Progenitor cell of endocrine pancreas (in vitro differentiated cells): ENCODE measurements at regions not wholly inside any gene's neighbourhood (a gene's known extent, or its start where the extent isn't known, plus 50 kb on each side); places are given as distances from the start of the nearest gene placed in this dataset.

Experiments used
- DNase-seq: peaks from one replicate; pipeline ENCODE4 v3.0.0; 2021; ENCODE audit warnings: low spot score; ENCODE audit not compliant: unreplicated experiment
- H3K27ac Mint-ChIP-seq: 2 replicates; pipeline ENCODE4 v1.8.0; 2021; ENCODE audit warnings: mild to moderate bottlenecking, moderate library complexity, mixed read lengths
- H3K27me3 Mint-ChIP-seq: 2 replicates; pipeline ENCODE4 v1.8.0; 2021; ENCODE audit warnings: mixed read lengths
- H3K36me3 Mint-ChIP-seq: 2 replicates; pipeline ENCODE4 v1.8.0; 2022; ENCODE audit warnings: mixed read lengths; ENCODE audit not compliant: insufficient read depth
- H3K4me1 Mint-ChIP-seq: 2 replicates; pipeline ENCODE4 v1.8.0; 2021; ENCODE audit warnings: low read depth, mixed read lengths
- H3K4me3 Mint-ChIP-seq: 2 replicates; pipeline ENCODE4 v1.8.0; 2021; ENCODE audit warnings: low read depth, mild to moderate bottlenecking, moderate library complexity, mixed read lengths
- H3K9me3 Mint-ChIP-seq: 2 replicates; pipeline ENCODE4 v1.8.0; 2021; ENCODE audit warnings: low read depth, mixed read lengths
- CTCF ChIP-seq: fragments of 200-600 bp; sonication (generic); IDR thresholded peaks from one replicate; pipeline ENCODE4 v1.5.0; 2021; ENCODE audit warnings: antibody characterized with exemption, mild to moderate bottlenecking; ENCODE audit not compliant: unreplicated experiment

DNA sequence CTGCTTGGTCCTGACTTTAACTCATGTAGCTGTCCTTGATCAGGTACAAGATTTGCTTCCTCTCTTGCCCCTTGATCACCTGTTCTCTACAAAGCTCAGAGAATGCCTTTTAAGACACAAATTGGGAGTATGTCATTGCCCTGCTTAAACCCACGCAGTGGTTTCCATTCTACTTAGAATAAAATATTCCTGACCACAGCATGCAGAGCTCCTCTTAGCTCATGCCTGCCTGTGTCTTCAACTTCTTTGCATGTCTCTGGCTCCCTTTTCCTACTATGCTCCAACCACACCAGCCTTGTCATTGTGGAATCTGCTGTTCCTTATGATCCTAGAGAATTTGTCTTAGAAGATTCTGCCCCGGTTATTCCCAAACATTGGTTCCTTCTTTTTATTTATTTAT lies 393.1 kb downstream of the RRAGC start:
- TF ChIP-seq CTCF: no peak
- no peak for DNase-seq
- Mint-ChIP-seq H3K4me1 (no peaks in the 10 kb centered on the region), H3K4me3 (no peak overlapping the region), H3K27me3 (peaks cover 3% of the 10 kb centered on the region), H3K27ac (no peak overlapping the region), H3K36me3 (no peaks in the 10 kb centered on the region), H3K9me3 (peaks cover 5% of the 10 kb centered on the region)

DNA sequence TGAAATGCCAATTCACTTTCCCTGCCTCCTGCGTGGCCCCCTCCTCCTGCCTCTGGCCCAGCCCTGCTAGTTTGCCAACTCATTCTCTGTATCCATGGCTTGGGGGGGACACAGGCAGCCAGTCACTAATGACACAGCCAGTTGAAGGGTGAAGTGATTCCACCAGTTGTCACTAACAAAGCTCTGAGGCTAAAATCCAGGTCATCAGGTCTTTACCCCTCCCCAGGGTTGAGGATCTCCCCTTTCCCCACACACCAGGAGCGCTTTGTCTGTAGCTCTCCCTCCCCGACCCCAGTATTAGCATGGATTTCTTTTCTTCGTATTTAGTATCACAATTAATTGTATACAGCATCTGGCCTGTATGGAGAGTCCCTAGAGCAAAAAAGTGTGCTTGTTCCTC lies 394.1 kb downstream of the RRAGC start:
- no peak for TF ChIP-seq CTCF
- H3K4me3 Mint-ChIP-seq: no peak overlapping the region

DNA sequence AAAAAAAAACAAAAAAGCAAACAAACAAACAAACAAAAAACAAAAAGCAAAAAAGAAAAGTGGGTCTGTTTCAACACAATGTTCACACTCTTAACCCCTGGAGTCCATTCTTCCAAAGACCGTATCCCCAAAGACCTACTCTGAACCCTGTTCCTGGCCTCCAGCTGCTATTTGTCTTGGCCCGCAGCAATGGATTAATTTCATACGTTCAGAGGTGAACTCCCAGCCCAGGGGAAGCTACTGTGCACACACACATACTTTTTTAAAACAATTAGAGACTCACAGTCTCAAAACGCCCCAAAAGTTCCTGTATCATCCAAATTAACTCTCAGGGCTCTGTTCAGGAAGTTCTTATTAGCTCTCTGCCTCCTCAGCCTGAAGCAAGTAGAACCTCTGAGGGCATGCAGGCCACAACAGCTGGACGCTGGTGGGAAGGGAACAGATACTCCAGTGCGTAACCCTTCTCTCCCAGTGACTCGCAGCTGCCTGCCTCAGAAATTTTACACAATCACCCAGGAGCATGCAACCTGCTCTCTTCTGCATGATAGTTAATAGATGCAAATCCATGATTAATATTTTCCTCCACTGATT lies 395.4 kb downstream of the RRAGC start:
- H3K27me3 Mint-ChIP-seq: peaks cover 4% of the 10 kb centered on the region

More for the DNA sequence above, 394.1 kb downstream of the RRAGC start:
- Mint-ChIP-seq H3K36me3 (no peaks in the 10 kb centered on the region), H3K9me3 (peaks cover 5% of the 10 kb centered on the region), H3K27ac (no peak overlapping the region), H3K4me1 (no peaks in the 10 kb centered on the region), H3K27me3 (peaks cover 3% of the 10 kb centered on the region)
- DNase-seq: no peak

GRCh38 chr1:38463074-38463473 lies 396.5 kb downstream of the RRAGC start:
- TF ChIP-seq CTCF: no peak
- Mint-ChIP-seq H3K27me3 (peaks cover 7% of the 10 kb centered on the region), H3K4me3 (no peak overlapping the region), H3K4me1 (no peaks in the 10 kb centered on the region), H3K9me3 (peaks cover 5% of the 10 kb centered on the region), H3K36me3 (no peaks in the 10 kb centered on the region), H3K27ac (no peak overlapping the region)
- no peak for DNase-seq

More for the DNA sequence above, 395.4 kb downstream of the RRAGC start:
- H3K36me3 Mint-ChIP-seq: no peaks in the 10 kb centered on the region
- TF ChIP-seq CTCF: no peak
- H3K9me3 Mint-ChIP-seq: peaks cover 5% of the 10 kb centered on the region
- no peak overlapping the region for H3K4me3 Mint-ChIP-seq
- no peak overlapping the region for H3K27ac Mint-ChIP-seq
- no peaks in the 10 kb centered on the region for H3K4me1 Mint-ChIP-seq
- no peak for DNase-seq

DNA sequence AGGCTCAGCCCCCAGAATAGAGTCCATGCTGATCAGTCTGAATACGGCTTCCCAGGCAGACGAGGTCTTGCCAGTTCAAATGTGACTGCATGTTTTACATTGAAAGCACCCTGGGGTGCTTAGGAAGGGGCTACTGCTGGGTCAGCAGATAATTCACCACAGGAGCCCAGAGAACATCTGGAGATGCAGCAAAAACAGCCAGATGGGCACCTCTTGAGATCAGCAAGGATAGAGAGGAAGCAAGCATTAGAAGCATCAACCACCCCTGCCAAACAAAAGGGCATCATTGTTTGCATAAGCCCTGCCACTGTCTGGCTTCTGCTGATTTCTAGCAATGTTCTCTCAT lies 403.1 kb downstream of the RRAGC start:
- Mint-ChIP-seq H3K4me1 (no peaks in the 10 kb centered on the region), H3K27me3 (peaks cover 28% of the 10 kb centered on the region), H3K27ac (no peak overlapping the region), H3K4me3 (no peak overlapping the region), H3K36me3 (no peaks in the 10 kb centered on the region), H3K9me3 (peaks cover 3% of the 10 kb centered on the region)
- TF ChIP-seq CTCF: no peak
- DNase-seq: no peak
